Activated naive CD4-positive, alpha-beta T cell (primary cell): ENCODE measurements at regions not wholly inside any gene's neighbourhood (a gene's known extent, or its start where the extent isn't known, plus 50 kb on each side); places are given as distances from the start of the nearest gene placed in this dataset.
A peak's percentile ranks its signal among the peaks of the same experiment; 100 is the strongest.

Experiments
- DNase-seq, 4 experiments: peaks; one replicate each; lab custom pipeline; 2025; lab: John Stamatoyannopoulos, UW

- no peak for DNase-seq
Measured at GRCh38 chr14:34241185-34241711, 220.8 kb downstream of the SPTSSA start.

- no peak for DNase-seq
Measured at GRCh38 chr14:34238610-34239009, 223.4 kb downstream of the SPTSSA start.

GRCh38 chr14:34237677-34238076 is 224.4 kb downstream of the SPTSSA start:
- no peak for DNase-seq

- no peak for DNase-seq
Measured at GRCh38 chr14:34237081-34237480, 225.0 kb downstream of the SPTSSA start.

GRCh38 chr14:34235643-34236300 is 226.3 kb downstream of the SPTSSA start:
- DNase-seq: no peak

- no peak for DNase-seq
Measured at GRCh38 chr14:34234258-34234657, 227.8 kb downstream of the SPTSSA start.

- no peak for DNase-seq
Measured at GRCh38 chr14:34233619-34234018, 228.4 kb downstream of the SPTSSA start.

- no peak for DNase-seq
Measured at GRCh38 chr14:34232790-34233189, 229.2 kb downstream of the SPTSSA start.

GRCh38 chr14:34231626-34232025 is 230.4 kb downstream of the SPTSSA start:
- DNase-seq: no peak

GRCh38 chr14:34229140-34229539 is 232.9 kb downstream of the SPTSSA start:
- DNase-seq: no peak

GRCh38 chr14:34228650-34228976 is 233.4 kb downstream of the SPTSSA start:
- DNase-seq: no peak

- peak in 3 of 4 experiments; percentile 2 to 21 (median 9) for DNase-seq
Measured at GRCh38 chr14:34227834-34228649, 234.0 kb downstream of the SPTSSA start.

GRCh38 chr14:34224221-34224620 is 237.8 kb downstream of the SPTSSA start:
- DNase-seq: no peak

GRCh38 chr14:34223373-34224148 is 238.5 kb downstream of the SPTSSA start:
- DNase-seq: no peak

GRCh38 chr14:34222867-34223266 is 239.2 kb downstream of the SPTSSA start:
- DNase-seq: no peak

GRCh38 chr14:34222122-34222521 is 239.9 kb downstream of the SPTSSA start:
- no peak for DNase-seq

- DNase-seq: no peak
Measured at GRCh38 chr14:34220921-34221320, 241.1 kb downstream of the SPTSSA start.

GRCh38 chr14:34220378-34220706 is 241.7 kb downstream of the SPTSSA start:
- no peak for DNase-seq

GRCh38 chr14:34219661-34220377 is 242.2 kb downstream of the SPTSSA start:
- DNase-seq: no peak

- no peak for DNase-seq
Measured at GRCh38 chr14:34218881-34219280, 243.2 kb downstream of the SPTSSA start.

GRCh38 chr14:34214961-34215360 is 247.1 kb downstream of the SPTSSA start:
- no peak for DNase-seq

- no peak for DNase-seq
Measured at GRCh38 chr14:34213332-34213731, 248.7 kb downstream of the SPTSSA start.
